Rectal smooth muscle tissue (tissue), 1 donor: ENCODE measurements at regions not wholly inside any gene's neighbourhood (a gene's known extent, or its start where the extent isn't known, plus 50 kb on each side); places are given as distances from the start of the nearest gene placed in this dataset.
"Not testable (repeated sequence)": the region's sequence is repeated elsewhere in the genome, so short reads cannot be mapped to it uniquely, and the experiment has no call there.

Experiments
- H3K27ac ChIP-seq: one replicate; pipeline ENCODE4 v1.7.0; 2013; ENCODE audit warnings: low read depth, low read length, inconsistent platforms
- H3K27me3 ChIP-seq: one replicate; pipeline ENCODE4 v1.7.0; 2013; ENCODE audit warnings: low read length; ENCODE audit not compliant: control insufficient read depth, insufficient read depth
- H3K36me3 ChIP-seq: one replicate; pipeline ENCODE4 v1.7.0; 2013; ENCODE audit warnings: low read length; ENCODE audit not compliant: control insufficient read depth, insufficient read depth
- H3K4me1 ChIP-seq: one replicate; pipeline ENCODE4 v1.7.0; 2013; ENCODE audit warnings: low read length; ENCODE audit not compliant: control insufficient read depth, insufficient read depth
- H3K4me3 ChIP-seq: one replicate; pipeline ENCODE4 v1.7.0; 2013; ENCODE audit warnings: low read length
- H3K9ac ChIP-seq: one replicate; pipeline ENCODE4 v1.7.0; 2013; ENCODE audit warnings: low read length

DNA sequence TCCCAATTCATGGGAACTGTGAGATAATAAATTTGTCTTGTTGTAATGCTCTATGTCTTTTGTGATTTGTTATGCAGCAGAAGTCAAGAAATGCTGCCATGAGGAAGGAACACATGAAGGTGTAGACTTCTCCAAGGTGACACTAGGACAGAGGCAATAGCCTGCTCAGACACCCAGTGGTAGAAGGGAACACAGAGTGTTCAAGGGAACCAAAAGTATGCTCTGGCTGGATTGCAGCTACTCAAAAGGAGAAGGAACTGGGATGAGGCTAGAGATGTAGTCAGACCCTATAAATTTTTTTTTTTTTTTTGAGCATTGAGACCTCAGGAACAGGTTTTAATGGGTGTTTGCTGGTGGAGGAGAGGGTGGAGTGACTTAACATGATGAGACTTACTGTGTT, 232.5 kb downstream of the PARP8 start:
- Histone ChIP-seq H3K27ac (no peak overlapping the region), H3K36me3 (no peaks in the 10 kb centered on the region), H3K4me3 (no peak overlapping the region), H3K27me3 (no peaks in the 10 kb centered on the region), H3K4me1 (no peaks in the 10 kb centered on the region), H3K9ac (no peak overlapping the region)

GRCh38 chr5:50900952-50901510, 234.6 kb downstream of the PARP8 start:
- no peaks in the 10 kb centered on the region for H3K27me3 ChIP-seq
- H3K4me1 ChIP-seq = no peaks in the 10 kb centered on the region
- H3K36me3 ChIP-seq = no peaks in the 10 kb centered on the region
- H3K4me3 ChIP-seq = no peak overlapping the region
- no peak overlapping the region for H3K9ac ChIP-seq
- H3K27ac ChIP-seq = no peak overlapping the region

- no peak overlapping the region for H3K9ac ChIP-seq
- H3K36me3 ChIP-seq = no peaks in the 10 kb centered on the region
- no peak overlapping the region for H3K4me3 ChIP-seq
- no peaks in the 10 kb centered on the region for H3K4me1 ChIP-seq
- H3K27me3 ChIP-seq = no peaks in the 10 kb centered on the region
- no peak overlapping the region for H3K27ac ChIP-seq
Measured at GRCh38 chr5:50903651-50904050, 237.2 kb downstream of the PARP8 start.

- Histone ChIP-seq H3K9ac (no peak overlapping the region), H3K27ac (no peak overlapping the region), H3K36me3 (no peaks in the 10 kb centered on the region), H3K4me3 (no peak overlapping the region), H3K4me1 (no peaks in the 10 kb centered on the region), H3K27me3 (no peaks in the 10 kb centered on the region)
Measured at GRCh38 chr5:50905996-50906570, 239.6 kb downstream of the PARP8 start.

GRCh38 chr5:50920160-50920559, 253.7 kb downstream of the PARP8 start:
- not testable (repeated sequence) for H3K27ac ChIP-seq, H3K9ac ChIP-seq, H3K4me3 ChIP-seq, H3K4me1 ChIP-seq, H3K36me3 ChIP-seq, H3K27me3 ChIP-seq

DNA sequence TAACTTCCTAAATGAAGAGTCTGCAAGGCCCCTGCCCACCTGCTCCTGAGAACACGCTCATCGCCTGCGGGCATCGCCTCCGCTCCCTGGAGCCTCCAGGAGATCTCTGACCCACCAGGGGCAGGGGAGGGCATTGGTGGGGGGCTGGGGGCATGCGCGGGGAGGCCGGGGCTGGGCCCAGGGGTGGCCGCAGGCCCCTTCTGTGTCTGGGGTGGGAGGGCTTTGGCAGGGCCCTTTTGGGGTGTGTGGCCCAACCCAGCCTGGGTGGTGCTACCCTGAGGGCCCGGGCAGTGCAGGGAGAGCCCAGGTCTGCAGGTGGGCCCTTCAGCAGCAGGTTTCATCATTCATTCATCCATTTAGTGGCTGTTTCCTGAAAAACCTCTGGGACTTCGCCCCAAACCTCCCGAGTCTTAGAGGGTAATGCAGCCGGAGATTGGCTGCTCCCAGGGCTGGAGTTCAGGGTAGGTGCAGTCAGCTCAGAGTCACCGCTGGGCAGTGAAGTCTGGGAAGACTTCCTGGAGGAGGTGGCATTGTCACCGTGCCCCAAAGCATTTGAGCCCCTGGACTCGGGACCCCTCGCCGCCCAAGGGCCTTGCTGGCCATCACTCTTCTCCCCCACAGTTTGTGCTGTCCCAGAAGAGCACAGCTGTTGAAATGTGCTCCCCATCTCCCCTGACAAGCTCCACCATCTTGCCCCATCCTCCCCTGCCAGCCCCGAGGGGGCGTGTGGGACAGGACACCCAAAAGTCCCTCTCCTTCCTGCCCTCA, 255.1 kb downstream of the PARP8 start:
- Histone ChIP-seq H3K4me3 (no peak overlapping the region), H3K36me3 (no peaks in the 10 kb centered on the region), H3K27ac (no peak overlapping the region), H3K27me3 (no peaks in the 10 kb centered on the region), H3K9ac (no peak overlapping the region), H3K4me1 (no peaks in the 10 kb centered on the region)

DNA sequence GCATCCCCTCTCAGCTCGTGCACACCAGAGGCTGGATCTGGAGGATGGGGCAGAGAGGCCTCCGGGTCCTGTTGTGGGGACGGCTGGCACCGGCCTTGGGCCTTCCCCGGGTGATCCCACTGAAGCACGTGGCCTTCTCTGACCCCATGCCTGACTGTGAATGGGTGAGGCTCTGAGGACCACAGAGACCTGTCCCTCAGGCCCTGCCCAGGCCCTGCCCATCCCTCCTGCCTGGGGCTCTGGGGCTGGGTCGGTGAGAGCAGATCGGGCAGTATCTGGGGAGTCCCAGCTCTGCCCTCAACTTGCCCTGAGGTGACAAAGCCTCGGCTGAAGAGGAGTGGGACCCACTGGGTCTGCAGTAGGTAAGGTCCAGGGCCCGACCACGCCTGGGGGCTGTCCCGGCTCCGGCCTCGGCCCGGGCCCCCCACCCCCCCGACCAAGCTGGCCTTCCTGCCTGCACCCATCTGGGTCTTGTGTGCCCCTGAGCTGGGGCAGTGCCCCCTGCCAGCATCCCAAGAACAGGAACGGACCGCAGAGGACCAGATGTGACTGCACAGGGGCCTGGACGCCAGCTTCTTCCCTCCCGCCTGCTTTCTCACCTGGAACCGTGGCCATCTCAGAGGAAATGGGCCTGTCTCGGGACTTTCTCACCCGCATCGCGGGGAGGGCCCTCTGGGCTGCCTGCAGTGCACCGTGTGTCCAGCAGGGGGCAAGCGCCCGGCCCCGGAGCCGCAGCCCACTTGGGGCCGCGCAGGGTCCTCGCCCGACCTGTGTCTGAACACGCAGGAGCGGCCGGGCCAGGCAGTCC, 255.9 kb downstream of the PARP8 start:
- not testable (repeated sequence) for H3K9ac ChIP-seq, H3K4me3 ChIP-seq, H3K27me3 ChIP-seq, H3K36me3 ChIP-seq, H3K4me1 ChIP-seq, H3K27ac ChIP-seq

DNA sequence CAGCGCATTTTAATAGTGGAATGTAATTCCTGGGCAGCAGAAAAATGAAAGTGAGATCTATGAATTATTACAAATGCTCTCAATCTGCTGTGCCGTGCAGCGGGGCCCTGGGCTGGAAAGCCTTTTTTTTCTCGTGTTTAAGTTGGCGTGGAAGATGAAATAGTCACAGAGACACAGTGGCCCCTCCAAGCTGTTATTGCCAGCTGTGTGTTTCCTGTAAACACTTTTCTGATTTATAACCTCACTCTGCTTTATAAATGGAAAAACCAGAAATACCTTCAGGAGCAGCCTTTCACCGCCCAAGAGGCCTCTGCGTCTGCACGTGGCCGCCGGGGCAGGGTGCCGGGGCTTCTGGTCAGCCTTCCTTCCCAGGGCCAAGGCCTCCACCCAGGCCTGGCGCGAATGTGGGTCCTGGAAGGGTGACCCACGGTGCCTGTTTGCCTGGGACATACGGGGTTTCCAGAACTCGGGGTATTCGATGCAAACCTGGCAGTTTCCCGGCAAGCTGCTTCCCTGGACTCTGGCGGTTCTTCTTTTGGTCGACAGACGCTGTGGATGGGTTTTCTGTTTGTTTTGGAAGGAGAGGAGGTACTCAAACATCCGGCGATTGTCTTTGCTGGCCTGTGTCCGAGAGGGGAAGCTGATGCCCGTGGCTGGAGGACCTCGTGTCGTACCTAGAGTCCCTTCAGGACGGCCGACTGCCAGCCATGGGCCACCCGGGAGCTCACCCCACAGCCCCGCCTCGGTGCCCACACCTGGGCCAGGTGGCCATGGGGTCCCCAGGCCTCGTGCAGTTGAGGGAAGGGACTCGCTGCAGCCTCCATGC, 256.7 kb downstream of the PARP8 start:
- Histone ChIP-seq H3K4me3 (no peak overlapping the region), H3K4me1 (no peaks in the 10 kb centered on the region), H3K27ac (no peak overlapping the region), H3K27me3 (no peaks in the 10 kb centered on the region), H3K36me3 (no peaks in the 10 kb centered on the region), H3K9ac (no peak overlapping the region)

DNA sequence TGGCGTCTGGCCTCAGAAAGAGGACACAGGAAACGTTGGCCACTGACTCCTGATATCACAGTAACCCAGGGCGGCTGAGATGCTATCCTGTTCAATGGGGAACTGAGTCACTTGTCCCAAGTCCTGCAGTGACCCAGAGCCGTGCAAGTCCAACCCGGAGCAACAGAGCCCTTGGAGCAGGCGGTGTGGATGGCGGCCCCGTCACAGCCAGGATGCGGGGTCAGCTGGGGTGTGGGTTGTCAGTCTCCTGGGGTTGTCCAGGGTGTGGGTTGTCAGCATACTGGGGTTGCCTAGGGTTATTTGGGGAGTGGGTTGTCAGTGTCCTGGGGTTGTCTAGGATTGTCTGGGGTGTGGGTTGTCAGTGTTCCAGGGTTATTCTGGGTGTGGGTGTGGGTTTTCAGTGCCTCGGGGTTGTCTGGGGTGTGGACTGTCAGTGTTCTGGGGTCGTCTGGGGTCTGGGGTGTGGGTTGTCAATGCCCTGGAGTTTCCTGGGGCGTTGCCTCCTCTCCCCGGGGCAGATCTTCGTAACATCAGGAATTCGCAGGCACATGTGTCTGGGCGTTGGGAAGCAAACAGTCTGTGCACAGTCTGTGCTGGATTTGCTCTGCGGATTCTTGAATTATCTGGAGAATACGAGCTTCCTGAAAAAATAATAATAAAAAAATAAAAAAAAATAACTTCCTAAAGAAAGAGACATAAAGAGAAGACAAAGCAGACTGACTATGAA, 257.5 kb downstream of the PARP8 start:
- H3K9ac ChIP-seq = no peak overlapping the region
- no peak overlapping the region for H3K4me3 ChIP-seq
- no peak overlapping the region for H3K27ac ChIP-seq
- no peaks in the 10 kb centered on the region for H3K27me3 ChIP-seq
- H3K36me3 ChIP-seq = no peaks in the 10 kb centered on the region
- no peaks in the 10 kb centered on the region for H3K4me1 ChIP-seq

DNA sequence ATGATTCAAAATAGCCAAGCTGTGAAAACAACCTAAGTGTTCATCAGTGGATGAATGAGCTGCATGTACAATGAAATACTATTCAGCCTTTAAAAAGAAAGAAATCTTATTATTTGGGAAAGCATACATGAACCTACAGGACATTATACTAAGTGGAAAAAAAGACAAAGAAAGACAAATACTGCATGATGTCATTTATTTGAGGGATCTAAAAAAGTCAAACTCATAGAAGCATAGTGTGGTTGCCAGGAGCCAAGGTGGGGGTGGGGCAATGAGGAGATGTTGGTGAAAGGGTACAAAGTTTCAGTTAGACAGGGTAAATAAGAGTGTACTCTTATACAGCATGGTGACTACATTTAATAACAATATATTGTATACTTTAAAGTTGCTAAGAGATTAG, 261.5 kb downstream of the PARP8 start:
- H3K36me3 ChIP-seq = no peaks in the 10 kb centered on the region
- no peak overlapping the region for H3K27ac ChIP-seq
- H3K27me3 ChIP-seq = no peaks in the 10 kb centered on the region
- H3K4me3 ChIP-seq = no peak overlapping the region
- H3K4me1 ChIP-seq = no peaks in the 10 kb centered on the region
- no peak overlapping the region for H3K9ac ChIP-seq

DNA sequence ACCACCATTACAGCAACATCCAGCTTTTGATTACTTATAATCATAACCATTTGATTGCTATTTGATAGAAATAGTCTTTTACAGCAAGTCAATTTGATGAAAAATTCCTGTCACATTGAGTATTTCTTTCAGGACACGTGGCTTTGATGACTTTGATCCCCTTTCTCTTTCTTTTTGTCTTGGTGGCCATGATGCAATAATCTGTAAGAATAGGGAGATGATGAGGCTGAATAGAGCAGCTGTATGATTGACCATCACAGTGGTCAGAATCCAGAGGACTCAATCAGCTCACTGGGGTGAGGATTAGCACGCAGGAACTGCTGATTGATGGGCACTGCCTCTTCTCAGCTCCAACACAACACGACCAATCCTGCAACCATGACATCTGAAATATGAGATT, 262.7 kb downstream of the PARP8 start:
- no peak overlapping the region for H3K27ac ChIP-seq
- H3K4me3 ChIP-seq = no peak overlapping the region
- H3K4me1 ChIP-seq = no peaks in the 10 kb centered on the region
- H3K36me3 ChIP-seq = no peaks in the 10 kb centered on the region
- H3K27me3 ChIP-seq = no peaks in the 10 kb centered on the region
- no peak overlapping the region for H3K9ac ChIP-seq
